GM19025 (cell line): ENCODE measurements at regions not wholly inside any gene's neighbourhood (a gene's known extent, or its start where the extent isn't known, plus 50 kb on each side); places are given as distances from the start of the nearest gene placed in this dataset.
"Not testable (repeated sequence)": the region's sequence is repeated elsewhere in the genome, so short reads cannot be mapped to it uniquely, and the experiment has no call there.

Source experiments
- ATAC-seq: cut with Tn5 transposase; IDR thresholded peaks from one replicate; pipeline ENCODE4 v1.9.1; 2021; ENCODE audit warnings: mild to moderate bottlenecking, low read depth, moderate library complexity; ENCODE audit not compliant: unreplicated experiment

DNA sequence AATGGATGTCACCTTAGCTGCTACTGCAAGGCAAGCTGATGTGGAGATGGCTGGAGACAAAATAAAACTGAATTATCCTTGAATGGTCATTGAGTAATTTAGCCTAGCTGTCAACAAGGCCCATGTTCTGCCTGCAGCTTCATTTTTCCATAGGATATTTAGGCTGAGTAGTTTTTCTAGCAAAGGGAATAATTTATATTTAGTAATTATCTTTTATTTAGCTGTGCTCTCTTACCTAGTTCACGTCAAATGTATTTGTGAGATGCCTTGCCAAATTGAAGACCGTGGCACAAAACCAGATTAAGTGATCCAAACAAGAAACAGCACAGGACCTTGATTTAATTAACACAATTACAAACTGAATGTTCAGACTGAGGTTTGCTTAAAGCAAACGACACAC is 77.4 kb upstream of the CEP162 start:
- ATAC-seq = no peak

DNA sequence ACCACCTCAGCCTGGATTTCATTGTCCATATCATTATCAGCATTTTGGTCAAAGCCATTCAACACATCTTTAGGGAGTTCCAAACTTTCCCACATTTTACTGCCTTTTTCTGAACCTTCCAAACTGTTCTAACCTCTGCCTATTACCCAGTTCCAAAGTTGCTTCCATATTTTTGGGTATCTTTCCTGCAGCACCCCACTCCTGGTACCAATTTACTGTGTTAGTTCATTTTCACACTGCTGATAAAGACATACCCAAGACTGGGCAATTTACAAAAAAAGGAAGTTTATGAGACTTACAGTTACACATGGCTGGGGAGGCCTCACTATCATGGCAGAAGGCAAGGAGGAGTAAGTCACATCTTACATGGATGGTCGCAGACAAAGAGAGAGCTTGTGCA is 63.6 kb upstream of the CEP162 start:
- ATAC-seq = not testable (repeated sequence)

DNA sequence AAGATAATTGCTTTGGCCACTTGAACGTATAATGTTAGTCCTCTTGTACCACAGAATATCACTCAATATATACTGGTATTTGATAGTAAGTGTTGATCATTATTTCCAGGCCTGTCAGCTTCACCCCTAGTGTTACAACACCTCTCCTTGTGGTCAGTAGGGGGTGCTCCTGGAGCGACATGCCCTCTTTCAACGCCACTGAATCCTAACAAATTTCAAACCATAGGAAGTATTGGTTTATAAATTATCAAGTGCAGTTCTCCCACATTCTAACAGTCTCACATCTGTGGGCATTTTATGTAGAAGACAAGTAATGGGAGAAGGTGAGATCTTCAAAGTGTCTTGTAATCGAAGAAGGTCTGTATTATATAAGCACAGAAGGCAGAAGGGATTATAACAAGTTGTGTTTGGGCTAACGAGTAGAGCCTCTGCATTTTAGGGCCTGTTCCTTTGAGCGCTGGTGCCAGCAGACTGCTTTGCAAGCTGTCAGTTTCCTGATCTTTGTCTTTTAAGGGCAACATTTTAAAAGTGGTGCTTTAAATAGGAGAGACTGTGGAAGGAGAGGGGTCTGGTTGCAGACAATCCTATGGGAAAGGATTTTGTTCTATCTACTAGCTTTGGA is 57.1 kb upstream of the CEP162 start:
- ATAC-seq = no peak

DNA sequence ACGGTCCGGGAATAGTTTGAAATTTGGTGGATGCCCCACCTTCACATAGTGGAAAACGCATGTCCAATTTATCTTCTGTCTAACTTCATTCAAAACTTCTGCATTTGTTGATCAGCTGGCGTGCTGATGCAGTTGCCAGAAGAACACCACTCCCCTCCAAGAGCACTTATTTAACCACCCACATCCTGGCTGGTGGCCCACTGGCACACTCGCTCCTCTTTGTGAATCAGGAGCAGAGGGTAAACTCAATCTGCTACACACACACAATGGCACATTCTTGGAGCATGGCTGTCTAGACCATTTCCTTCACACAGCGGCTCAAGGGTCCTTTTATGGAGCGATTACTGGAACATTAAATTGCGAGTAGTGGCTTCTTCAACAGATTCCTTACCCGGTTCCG is 55.1 kb upstream of the CEP162 start:
- ATAC-seq = no peak

DNA sequence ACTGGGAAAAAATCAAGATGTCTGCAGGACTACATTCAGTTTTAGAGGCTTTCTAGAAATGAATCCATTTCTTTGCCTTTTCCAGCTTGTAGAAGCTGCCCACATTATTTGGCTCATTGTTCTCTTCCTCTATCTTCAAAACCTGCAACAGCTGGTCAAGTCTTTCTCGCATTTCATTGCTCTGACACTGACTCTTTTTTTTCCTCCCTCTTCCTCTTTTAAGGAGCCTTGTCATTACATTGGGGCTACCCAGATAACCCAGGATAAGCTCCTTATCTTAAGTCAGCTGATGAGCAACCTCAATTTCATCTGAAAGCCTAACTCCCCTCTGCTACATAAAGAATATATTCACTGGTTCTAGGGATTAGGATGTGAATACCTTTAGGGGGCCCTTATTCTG is 53.2 kb upstream of the CEP162 start:
- ATAC-seq = no peak

DNA sequence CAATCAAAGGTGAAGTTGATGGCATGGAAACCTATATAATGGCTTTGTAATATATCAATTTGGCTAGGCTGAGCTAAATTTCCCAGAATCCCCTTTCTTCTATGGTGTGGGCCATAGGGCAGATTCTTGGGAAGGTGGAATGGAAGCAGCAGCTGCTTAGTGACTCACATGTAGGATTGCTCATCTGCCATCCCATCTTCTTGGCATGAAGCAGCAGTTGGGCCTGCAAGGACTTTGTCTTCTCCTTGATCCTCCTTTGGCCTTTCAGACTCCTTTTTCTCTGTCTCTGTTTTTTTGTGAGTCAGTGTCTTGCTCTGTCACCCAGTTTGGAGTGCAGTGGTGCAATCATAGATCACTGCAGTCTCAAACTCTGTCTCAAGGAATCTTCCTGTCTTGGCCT is 52.6 kb upstream of the CEP162 start:
- no peak for ATAC-seq

DNA sequence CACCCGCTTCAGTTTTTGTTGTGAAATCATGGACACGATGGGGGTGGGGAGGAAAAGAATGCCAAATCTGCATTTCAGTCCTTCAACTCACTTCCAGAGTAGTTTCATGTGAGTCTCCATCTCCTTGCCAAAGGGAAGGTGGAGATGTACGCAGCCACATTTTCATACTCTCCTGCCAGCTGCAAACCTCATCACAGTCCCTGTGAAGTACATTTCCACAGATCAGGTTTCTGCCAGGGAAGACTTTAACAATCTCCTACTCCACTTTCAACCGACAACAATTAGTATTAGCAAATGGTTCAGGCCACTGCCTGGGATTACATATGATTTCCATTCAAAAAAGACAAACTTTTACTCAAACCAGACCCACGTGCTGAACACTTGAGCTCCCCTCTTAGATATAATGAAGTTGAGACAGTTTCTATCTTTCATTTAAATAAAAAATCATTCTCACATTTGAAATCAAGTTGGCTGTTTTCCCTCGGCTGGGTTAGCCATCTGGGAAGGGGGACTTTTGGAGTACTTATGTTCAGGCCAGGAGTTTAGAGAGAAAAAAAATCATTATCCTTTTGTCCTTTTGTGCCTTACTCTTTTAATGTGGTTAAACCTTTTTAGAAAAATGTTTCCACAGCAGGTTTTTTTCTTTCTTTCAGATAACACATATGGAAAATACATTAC is 51.0 kb upstream of the CEP162 start:
- no peak for ATAC-seq
